Stimulated activated CD4-positive, alpha-beta T cell treated with anti-CD3 and anti-CD28 coated beads, Interleukin-4, amount 100 ng/mL, for 48 hours (primary cell): ENCODE measurements at regions not wholly inside any gene's neighbourhood (a gene's known extent, or its start where the extent isn't known, plus 50 kb on each side); places are given as distances from the start of the nearest gene placed in this dataset.

ENCODE experiments used
- DNase-seq, 2 donors: peaks; one replicate each; pipeline ENCODE4 v3.0.0-alpha.2; 2020; ENCODE audit warnings: low read depth in 2 of 2

DNA sequence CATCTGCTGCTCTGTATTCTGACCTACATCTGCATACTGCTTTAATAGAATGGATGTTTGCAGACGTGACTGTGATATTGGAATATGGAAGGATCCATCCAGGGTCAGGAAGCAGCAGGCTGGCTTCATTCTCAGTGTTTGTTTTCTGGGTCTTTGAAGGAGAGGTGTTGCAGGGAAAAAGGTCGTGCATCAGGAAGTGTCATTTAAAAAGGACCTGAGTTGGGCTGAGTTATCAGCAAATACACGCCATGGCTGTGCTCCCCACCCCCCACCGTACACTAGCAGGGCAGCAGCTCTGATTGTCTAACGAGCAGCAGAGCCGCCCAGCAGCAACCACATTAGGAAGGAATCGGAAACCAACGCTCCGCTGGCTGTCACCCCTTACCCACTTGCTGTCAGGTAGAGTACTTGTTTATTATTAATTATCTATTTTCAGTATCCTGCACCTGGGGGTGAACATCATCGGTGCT is 63.1 kb upstream of the STEAP1B start:
- DNase-seq = no peak

GRCh38 chr7:22561895-22562593 is 62.1 kb upstream of the STEAP1B start:
- no peak for DNase-seq

DNA sequence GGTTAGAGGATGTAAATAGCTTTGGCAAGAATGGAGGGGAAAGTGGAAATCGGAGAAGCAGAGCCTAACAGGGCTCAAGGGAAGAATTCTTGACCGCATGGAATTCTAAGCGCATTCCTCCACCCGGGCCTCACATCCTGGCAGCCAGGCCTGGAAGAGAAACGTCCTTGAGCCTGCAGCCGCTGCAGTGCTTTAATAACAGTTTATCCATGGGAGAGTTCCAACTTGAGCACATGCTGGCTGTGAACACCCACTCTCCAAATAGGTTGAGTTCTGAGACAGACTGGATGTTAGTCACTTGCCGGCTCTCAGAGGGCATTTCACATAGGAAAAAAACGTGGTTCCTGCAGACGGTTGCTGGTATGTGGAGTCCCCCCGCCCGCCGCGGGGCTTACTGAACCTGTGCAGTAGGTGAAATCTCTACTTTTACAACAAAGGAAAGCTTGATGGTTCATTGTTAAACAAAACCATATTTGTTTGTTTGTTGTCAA is 61.4 kb upstream of the STEAP1B start:
- DNase-seq = no peak

DNA sequence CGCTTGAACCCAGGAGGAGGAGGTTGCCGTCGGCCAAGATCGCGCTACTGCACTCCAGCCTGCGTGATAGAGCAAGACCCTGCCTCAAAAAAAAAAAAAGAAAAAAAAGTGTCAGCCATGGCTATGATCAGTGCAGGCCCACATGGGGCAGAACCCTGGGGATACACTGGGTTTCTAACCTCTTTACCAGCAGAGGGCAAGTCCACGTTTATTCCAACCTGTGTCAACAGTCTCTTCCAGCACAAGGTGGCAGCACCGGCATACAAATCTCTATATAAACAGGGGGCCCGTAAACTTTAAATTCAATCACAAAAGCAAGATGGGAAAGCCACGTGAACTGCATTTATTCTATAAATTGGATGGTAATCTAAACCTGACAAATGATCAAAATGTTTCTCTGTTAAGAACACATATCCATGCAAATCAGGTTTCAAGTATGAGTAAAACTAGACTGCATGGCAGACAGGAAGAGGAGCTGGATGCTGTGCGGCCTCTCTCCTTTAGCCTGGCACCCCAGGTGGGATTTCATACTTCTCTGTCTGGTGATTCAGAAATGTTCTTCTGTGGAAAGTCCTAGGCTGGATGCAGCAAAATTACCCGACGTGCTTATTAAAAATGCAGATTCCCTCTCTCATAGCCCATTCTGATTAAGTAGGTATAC is 60.0 kb upstream of the STEAP1B start:
- DNase-seq = peak; percentile 51

GRCh38 chr7:22557167-22557566 is 57.2 kb upstream of the STEAP1B start:
- no peak for DNase-seq

DNA sequence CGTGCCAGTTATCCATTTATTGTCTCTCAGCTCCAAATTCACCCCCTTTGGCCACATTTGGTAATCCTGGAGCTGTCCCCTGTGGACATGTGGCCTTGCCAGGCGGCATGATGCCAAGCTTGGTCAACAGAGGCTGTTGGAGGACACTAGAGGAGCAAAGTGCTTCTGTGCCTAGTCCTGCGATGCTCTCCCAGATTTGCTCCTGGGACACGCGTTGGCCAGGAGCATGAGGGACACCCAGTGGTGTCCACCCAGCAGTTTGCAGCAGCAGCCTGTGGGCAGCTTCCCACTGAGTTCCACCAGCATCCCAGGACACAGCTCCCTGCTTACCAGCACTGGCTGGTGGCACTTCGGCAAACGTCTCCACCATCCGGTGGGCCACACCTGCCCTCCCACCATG is 55.5 kb upstream of the STEAP1B start:
- DNase-seq = no peak

DNA sequence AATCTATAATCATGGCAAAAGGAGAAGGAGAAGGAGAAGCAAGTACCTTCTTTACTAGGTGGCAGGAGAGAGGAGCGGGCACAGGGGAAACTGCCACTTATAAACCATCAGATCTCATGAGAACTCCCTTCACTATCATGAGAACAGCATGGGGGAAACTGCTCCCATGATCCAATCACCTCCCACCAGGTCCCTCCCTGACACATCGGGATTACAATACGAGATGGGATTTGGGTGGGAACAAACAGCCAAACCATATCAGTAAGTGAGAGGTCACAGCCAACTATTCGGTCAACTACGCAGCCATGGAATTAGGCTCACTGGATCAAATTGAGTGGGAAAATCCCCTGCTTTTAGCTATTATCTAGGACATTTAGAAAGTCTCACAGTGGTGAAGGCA is 54.2 kb upstream of the STEAP1B start:
- DNase-seq = no peak

- DNase-seq = no peak
These were observed 52.0 kb upstream of the STEAP1B start for GRCh38 chr7:22551768-22552513.

GRCh38 chr7:22550514-22551030 is 50.6 kb upstream of the STEAP1B start:
- DNase-seq = no peak

DNA sequence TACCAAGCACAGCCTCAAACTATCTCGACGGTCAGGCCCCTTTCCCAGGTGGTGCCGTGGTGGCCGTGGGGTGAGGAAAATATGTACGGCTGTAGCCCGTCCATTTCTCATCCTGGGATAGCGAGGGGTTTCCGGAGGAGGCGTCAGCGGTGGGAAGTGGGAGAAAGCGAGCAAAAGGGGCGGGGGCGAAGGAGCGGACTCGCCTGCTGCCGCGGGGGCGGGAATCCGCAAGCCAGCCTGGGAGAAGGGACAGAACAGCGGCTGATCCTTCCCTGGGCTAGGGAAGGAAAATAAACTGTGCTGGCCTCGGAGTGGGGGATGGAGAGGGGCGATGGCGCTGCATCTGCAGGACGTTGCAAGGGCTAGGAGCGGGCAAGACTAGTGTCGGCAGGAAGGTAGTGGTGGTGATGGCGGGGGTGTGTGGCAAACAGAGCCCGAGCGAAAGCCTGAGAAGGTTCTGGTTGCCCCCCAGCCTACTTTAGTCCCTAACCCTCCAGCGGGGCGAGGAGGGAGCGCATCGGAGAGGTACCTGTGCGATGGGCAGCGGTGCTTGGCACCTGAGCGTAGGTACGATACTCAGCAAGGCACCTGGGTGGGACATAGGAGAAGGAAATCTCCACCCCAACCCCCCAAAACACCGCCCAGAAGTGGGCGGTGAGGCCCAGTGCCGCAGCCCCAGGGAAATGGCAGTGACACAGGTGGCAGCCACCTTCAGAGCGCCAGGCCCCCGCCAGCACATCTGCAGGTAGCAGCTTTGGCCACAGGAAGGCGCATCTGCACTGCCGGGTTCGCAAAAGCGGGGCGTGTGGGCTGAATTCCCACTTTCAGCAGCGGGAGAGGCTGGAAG is 49.9 kb upstream of the STEAP1B start:
- DNase-seq = peak in 1 of 2 donors; percentile 26
